Body of pancreas (tissue), 4 donors: ENCODE measurements at regions not wholly inside any gene's neighbourhood (a gene's known extent, or its start where the extent isn't known, plus 50 kb on each side); places are given as distances from the start of the nearest gene placed in this dataset.

ENCODE experiments used
- POLR2A ChIP-seq, 3 donors: fragments of 450-650 bp; IDR thresholded peaks; one replicate each; pipeline ENCODE4 v1.6.1; 2016; ENCODE audit warnings: antibody characterized with exemption in 3 of 3, mild to moderate bottlenecking in 2 of 3
- TF ChIP-seq, protein P1 (sequence below), 7 experiments: fragments of 450-650 bp in 4 of 7; fragments of 200-600 bp in 3 of 7; sonication (generic) in 3 of 7; IDR thresholded peaks; one replicate each; pipeline ENCODE4 v1.5.1; 2016 to 2019; ENCODE audit warnings: antibody characterized with exemption in 7 of 7

- TF ChIP-seq, protein P1, sequence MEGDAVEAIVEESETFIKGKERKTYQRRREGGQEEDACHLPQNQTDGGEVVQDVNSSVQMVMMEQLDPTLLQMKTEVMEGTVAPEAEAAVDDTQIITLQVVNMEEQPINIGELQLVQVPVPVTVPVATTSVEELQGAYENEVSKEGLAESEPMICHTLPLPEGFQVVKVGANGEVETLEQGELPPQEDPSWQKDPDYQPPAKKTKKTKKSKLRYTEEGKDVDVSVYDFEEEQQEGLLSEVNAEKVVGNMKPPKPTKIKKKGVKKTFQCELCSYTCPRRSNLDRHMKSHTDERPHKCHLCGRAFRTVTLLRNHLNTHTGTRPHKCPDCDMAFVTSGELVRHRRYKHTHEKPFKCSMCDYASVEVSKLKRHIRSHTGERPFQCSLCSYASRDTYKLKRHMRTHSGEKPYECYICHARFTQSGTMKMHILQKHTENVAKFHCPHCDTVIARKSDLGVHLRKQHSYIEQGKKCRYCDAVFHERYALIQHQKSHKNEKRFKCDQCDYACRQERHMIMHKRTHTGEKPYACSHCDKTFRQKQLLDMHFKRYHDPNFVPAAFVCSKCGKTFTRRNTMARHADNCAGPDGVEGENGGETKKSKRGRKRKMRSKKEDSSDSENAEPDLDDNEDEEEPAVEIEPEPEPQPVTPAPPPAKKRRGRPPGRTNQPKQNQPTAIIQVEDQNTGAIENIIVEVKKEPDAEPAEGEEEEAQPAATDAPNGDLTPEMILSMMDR (IDR thresholded peaks at IDR 0.05), result no peak
- TF ChIP-seq POLR2A (IDR thresholded peaks at IDR 0.05), result no peak
Observed at GRCh38 chr9:116102596-116102995, 51.0 kb upstream of the PAPPA start.
